ENCODE measurements at regions not wholly inside any gene's neighbourhood (a gene's known extent, or its start where the extent isn't known, plus 50 kb on each side); places are given as distances from the start of the nearest gene placed in this dataset.
"Not testable (repeated sequence)": the region's sequence is repeated elsewhere in the genome, so short reads cannot be mapped to it uniquely, and the experiment has no call there.

- TF ChIP-seq, protein P1, sequence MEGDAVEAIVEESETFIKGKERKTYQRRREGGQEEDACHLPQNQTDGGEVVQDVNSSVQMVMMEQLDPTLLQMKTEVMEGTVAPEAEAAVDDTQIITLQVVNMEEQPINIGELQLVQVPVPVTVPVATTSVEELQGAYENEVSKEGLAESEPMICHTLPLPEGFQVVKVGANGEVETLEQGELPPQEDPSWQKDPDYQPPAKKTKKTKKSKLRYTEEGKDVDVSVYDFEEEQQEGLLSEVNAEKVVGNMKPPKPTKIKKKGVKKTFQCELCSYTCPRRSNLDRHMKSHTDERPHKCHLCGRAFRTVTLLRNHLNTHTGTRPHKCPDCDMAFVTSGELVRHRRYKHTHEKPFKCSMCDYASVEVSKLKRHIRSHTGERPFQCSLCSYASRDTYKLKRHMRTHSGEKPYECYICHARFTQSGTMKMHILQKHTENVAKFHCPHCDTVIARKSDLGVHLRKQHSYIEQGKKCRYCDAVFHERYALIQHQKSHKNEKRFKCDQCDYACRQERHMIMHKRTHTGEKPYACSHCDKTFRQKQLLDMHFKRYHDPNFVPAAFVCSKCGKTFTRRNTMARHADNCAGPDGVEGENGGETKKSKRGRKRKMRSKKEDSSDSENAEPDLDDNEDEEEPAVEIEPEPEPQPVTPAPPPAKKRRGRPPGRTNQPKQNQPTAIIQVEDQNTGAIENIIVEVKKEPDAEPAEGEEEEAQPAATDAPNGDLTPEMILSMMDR (IDR thresholded peaks at IDR 0.05; ENCODE audit: extremely low read depth in 1 of 2, insufficient read depth in 1 of 2, low read depth in 1 of 2, low read length in 2 of 2): not testable (repeated sequence)
- not testable (repeated sequence) for TF ChIP-seq POLR2A (IDR thresholded peaks at IDR 0.05; ENCODE audit: low read depth, low read length); EZH2 (IDR thresholded peaks at IDR 0.05; ENCODE audit: borderline replicate concordance, low read depth, low read length, severe bottlenecking); FOS (IDR thresholded peaks at IDR 0.05; ENCODE audit: borderline replicate concordance, insufficient read depth, low read length)
These were observed 222.3 kb downstream of the ZNF674 start for GRCh38 chrX:46322929-46323328.
